Urinary bladder (tissue), 3 donors: ENCODE measurements at regions not wholly inside any gene's neighbourhood (a gene's known extent, or its start where the extent isn't known, plus 50 kb on each side); places are given as distances from the start of the nearest gene placed in this dataset.

ENCODE experiments used
- DNase-seq: peaks from one replicate; pipeline ENCODE4 v3.0.0-alpha.2; 2015; ENCODE audit errors: extremely low spot score
- H3K27ac ChIP-seq: one replicate; pipeline ENCODE4 v1.5.1; 2013; ENCODE audit warnings: low read depth, mild to moderate bottlenecking, moderate library complexity
- H3K36me3 ChIP-seq: one replicate; pipeline ENCODE4 v1.6.1; 2013; ENCODE audit warnings: mild to moderate bottlenecking, moderate library complexity; ENCODE audit not compliant: insufficient read depth
- H3K4me1 ChIP-seq: one replicate; pipeline ENCODE4 v1.6.1; 2013; ENCODE audit warnings: mild to moderate bottlenecking, moderate library complexity; ENCODE audit not compliant: insufficient read depth
- H3K4me3 ChIP-seq: one replicate; pipeline ENCODE4 v1.5.1; 2013; ENCODE audit warnings: low read depth, low read length
- WGBS: extraction: QIAGEN DNeasy Blood & Tissue Kit; methylation state at CpG from one replicate; pipeline ENCODE4 v1.1.7; 2013; 5-methylcytosine and 5-hydroxymethylcytosine counted together
- donor health status: healthy with polysubstance abuse.
- donor health status: healthy.

DNA sequence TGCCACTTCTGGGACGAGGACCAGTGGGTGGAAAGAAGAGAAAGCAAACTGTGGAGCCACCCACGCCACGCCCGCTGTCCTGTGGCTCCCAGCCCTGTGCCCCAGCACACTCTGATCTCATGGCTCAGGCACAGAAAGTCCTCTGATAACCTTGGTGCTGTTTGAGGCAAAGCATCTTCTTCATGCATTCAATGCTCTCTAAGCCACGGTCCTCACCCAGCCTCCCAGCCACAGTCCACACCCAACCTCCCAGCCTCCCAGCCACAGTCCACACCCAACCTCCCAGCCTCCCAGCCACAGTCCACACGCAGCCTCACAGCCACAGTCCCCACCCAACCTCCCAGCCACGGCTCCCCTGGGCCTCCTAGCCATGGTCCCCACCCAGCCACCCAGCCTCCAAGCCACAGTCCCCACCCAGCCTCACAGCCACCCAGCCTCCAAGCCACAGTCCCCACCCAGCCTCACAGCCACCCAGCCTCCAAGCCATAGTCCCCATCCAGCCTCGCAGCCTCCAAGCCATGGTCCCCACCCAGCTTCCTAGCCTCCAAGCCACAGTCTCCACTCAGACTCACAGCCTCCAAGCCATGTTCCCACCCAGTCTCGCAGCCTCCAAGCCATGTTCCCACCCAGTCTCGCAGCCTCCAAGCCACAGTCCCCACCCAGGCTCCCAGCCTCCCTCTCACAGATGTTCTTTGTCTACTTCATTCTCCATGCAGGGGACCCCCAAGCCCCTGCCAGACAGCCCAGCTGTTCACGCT lies 74.9 kb downstream of the SOX1 start:
- no peak overlapping the region for H3K27ac ChIP-seq
- H3K4me3 ChIP-seq = no peak overlapping the region
- 82% methylated on average over 11 of the region's 11 CpGs for WGBS
- no peaks in the 10 kb centered on the region for H3K36me3 ChIP-seq
- no peaks in the 10 kb centered on the region for H3K4me1 ChIP-seq
- no peak for DNase-seq

DNA sequence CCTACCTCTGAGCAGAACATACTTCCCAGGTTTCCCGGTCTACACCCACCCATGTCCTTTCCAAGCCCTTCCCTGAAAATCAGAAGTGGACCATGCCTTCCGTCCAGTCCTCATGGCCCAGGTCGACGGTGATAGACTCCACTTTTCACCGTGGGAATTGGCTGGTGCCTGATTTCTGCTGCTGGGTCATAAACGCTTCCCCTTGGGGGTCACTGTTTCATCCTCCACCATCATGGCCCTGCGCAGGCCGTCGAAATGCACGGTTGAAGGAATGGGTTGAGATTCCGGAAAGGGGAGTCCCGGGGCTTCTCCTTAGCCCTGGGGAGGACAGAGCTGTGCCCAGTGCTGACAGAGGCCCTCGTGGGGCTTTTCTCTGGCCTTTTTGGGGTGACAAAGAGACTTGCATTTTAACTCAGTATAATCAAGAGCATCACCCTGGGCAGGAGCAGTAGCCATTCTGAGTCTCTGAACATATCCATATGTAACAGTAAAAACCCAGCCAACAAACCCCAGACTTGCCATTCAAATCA lies 75.5 kb downstream of the SOX1 start:
- WGBS = 84% methylated on average over 13 of the region's 13 CpGs
- Histone ChIP-seq H3K4me3 (no peak overlapping the region), H3K27ac (no peak overlapping the region), H3K4me1 (no peaks in the 10 kb centered on the region), H3K36me3 (no peaks in the 10 kb centered on the region)
- no peak for DNase-seq

DNA sequence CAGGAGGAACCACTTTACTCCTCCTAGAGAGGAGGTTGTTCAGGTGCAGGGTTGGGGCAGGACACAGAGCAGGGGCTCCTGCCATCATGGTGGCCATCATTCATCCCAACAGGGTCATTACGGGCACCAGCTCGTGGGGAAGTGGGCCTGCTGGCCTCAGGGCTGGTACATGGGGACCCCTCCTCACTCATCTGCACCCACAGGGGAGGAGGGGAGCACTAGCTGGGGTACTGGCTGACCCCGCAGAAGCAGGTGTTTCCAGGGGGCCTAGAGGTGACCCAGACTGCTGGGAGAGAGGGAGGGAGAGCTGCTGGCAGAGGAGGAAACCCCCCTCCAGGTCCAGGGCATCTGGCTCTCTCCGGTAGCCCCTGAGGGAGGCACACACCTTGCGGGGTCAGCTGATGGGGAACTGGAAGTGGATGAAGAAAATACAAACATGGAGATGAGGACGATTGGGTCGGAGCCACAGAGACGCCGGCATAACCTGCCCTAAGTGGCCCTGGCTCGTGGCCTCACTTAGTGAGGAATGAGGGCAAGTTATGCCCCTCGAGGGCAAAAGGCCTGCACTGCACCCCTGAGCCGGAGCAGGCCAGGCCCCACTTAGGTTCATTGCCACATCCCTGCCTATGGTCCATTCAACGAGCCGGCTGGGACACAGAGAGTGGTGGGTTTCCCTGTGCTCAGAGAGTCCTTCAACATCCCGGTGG lies 76.2 kb downstream of the SOX1 start:
- no peak overlapping the region for H3K27ac ChIP-seq
- DNase-seq = no peak
- WGBS = 86% methylated on average over 15 of the region's 15 CpGs
- no peak overlapping the region for H3K4me3 ChIP-seq
- no peaks in the 10 kb centered on the region for H3K36me3 ChIP-seq
- H3K4me1 ChIP-seq = no peaks in the 10 kb centered on the region

DNA sequence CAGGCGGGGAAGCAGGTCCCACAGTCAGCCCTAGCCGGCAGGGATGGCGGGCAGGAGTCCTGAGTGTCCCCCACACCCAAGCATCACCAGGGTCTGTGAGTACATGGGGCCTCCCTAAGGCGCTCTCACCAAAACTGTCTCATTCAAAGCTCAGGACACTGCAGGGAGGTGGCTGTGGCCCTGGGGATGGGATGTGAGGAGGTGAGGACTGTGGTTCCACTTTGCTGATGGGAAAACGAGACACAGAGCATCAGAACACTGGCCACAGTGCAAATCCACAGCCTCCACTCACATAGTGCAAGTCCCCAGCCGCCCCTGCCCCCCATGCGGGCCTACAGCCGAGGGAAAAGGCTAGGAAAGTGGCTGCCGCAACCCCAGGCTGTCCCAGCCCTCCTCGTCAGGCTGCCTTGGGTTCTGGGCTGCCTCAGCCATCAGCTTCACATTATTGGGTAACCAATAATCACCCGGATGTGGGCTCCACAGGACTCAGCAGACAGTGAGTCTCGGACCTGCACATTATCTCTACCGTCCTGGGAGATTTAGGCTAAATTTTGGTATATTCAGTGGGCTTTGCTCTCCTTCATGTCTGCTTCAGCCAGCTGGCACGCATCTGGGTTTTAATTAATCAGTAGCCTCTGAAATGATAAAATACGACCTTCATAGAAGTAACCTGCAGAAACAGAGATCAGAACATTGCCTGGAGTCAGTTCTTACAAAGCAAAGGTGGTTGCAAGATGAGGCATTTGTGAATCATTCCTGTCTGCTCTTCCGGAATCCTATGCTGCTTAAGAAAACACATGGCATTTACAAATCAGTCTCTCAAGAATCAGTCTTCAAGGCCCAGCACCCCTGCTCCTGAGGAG lies 77.0 kb downstream of the SOX1 start:
- Histone ChIP-seq H3K27ac (no peak overlapping the region), H3K4me3 (no peak overlapping the region), H3K4me1 (no peaks in the 10 kb centered on the region), H3K36me3 (no peaks in the 10 kb centered on the region)
- no peak for DNase-seq
- WGBS = 63% methylated on average over 16 of the region's 16 CpGs

DNA sequence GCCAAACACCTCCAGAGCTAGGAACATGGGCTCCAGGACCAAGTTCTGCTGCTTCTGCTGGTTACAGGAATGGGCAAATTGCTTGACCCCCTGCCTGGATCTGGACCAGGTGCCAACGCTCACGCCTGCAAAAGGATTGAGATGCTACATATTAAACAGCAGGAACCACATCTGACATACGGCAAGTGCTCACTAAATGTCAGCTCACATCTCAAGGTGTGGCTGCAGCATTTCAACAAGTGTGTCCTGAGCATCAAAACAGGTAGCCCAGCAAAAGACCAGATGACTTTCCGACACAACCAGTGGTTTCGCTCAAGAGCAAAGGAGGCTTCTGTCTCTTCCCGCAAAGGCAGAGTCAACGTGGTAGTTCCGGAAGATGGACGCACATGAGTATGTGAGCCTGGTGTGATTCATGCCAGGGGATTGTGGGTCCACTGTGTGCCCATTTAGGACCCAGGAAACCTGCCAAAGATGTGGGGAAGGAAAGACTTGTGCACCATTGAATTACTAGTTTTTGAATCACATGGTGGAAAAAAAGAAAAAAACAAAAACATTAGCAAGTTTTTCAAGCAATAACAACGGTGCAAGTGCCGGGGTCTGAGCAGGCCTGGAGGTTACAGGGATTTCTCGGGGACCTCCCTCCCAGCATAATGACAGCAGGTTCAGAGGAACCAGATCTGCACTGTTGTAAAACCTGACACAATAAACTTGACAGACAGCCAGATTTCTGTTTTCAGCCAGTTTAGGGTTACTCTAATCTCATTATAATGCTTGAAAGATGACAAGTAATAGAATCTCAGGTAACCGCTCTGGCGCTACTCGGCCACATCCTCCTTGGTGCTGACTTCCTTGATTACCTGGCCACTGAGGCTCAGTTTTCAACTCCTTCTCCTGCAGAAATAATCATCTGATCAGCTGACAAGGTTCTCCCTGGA lies 77.9 kb downstream of the SOX1 start:
- DNase-seq = no peak
- Histone ChIP-seq H3K4me1 (no peaks in the 10 kb centered on the region), H3K4me3 (no peak overlapping the region), H3K36me3 (no peaks in the 10 kb centered on the region), H3K27ac (no peak overlapping the region)
- WGBS = 73% methylated on average over 15 of the region's 15 CpGs

DNA sequence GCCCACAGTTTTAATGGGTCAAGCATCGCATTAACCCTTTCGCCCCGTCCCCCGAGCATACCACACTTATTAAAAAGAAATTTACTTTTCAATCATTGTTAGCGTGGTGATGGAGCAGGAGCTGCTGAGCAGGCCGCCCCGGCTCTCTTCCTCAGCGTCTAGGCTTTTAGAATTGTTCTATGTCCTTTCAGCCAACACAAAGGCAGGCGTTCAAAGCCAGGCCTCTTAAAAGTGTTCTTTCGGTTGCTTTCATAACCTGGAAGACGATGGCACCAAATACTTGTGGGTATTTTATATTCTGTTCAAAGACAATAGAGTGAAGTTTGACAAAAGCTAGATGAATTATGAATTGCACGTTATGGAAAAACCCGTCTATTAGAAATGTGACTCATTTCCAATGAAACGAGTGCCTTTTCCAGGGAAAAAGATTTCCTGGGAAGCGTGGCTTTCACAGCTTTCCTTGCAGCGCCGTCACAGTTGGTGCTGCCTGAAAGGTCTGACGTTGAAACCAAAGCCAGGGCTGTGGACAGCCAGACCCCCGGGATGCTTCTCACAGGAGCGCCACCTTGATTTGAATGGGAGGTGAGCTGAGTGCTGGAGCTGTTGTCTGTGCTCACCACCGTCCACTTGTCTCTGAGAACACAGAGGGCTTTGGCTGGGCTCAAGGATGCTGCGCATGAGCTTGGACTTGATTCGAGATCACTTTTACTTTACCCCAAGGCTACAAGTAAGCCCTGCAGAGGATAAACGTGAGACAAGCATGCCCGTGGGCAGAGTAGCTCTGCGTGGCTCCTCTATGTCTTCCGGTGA lies 78.8 kb downstream of the SOX1 start:
- Histone ChIP-seq H3K27ac (no peak overlapping the region), H3K4me1 (no peaks in the 10 kb centered on the region), H3K36me3 (no peaks in the 10 kb centered on the region), H3K4me3 (no peak overlapping the region)
- 86% methylated on average over 27 of the region's 27 CpGs for WGBS
- no peak for DNase-seq

DNA sequence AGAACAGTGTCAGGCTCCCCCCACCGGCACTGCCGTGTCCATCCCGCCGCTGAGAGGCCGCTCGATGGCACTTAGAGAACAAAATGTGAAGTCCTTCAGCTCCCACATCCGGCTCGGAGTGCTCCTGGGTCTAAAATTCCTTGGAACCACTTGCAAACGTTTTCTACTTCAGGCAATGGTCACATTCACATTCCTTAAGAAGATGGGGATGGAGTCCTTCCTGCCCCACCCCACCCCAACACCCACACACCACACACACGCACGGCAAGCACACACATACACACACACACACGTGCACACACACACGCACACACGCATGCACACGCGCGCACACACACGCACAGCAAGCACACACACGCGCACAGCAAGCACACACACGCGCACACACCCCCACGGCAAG lies 83.4 kb downstream of the SOX1 start:
- Histone ChIP-seq H3K36me3 (no peaks in the 10 kb centered on the region), H3K27ac (no peak overlapping the region), H3K4me1 (no peaks in the 10 kb centered on the region), H3K4me3 (no peak overlapping the region)
- DNase-seq = no peak
- 79% methylated on average over 23 of the region's 23 CpGs for WGBS

DNA sequence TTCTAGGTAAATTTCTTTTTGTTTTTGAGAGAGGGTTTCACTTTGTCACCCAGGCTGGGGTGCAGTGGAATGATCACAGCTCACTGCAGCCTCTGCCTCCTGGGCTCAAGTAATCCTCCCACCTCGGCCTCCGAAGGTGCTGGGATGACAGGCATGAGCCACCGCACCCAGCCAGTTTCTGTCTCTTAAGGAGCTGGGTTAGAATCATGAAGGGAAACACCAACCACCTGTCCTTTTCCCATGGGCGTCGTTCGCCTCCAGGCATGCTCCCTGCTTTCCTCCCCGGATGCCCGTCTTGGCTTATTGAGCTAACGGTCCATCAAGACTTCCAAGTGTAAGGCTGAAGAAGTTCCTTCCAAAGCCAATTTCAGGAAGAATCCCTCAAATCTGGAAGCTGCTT lies 85.9 kb downstream of the SOX1 start:
- Histone ChIP-seq H3K36me3 (no peaks in the 10 kb centered on the region), H3K4me1 (no peaks in the 10 kb centered on the region), H3K4me3 (no peak overlapping the region), H3K27ac (no peak overlapping the region)
- 89% methylated on average over 9 of the region's 9 CpGs for WGBS
- DNase-seq = no peak

DNA sequence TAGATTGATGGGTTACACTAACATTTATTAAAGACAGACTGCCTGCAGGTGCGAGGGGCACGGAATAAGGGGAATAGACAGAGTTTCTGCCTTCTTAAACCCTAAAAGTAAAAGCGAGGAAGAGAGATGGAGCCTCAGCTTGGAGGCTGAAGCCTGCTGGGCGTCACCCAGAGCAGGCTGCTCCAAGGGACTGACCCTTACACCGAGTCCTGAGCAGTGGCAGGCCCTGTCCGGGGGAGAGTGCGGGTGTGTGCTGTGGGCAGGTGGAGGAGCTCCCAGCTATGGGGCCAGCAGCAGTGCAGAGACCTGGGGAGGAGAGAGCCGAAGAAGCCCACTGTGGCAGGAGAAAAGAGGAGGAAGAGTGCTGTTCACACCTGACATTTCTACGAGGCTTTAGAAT lies 86.4 kb downstream of the SOX1 start:
- no peak for DNase-seq
- no peak overlapping the region for H3K27ac ChIP-seq
- H3K4me3 ChIP-seq = no peak overlapping the region
- H3K36me3 ChIP-seq = no peaks in the 10 kb centered on the region
- 81% methylated on average over 9 of the region's 9 CpGs for WGBS
- H3K4me1 ChIP-seq = no peaks in the 10 kb centered on the region

DNA sequence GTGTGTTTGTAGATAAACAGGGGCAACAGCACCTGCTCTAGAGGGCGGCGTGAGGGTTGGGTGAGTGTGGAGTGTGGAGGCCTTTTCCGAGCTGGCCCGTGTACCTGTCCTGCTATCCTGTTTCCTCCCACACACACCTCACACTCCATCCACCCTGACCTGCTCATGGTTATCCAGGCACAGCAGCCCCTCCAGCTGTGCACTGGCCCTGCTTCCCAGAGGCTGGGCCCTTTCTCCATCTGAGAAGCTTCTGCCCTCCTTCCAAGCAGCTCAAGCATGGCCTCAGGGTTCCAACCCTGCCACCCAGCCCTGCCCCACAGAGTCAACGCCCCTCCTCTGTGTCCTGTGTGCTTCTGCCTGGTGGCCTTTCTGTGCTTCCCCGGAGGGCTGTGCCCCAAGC lies 86.9 kb downstream of the SOX1 start:
- Histone ChIP-seq H3K4me1 (no peaks in the 10 kb centered on the region), H3K36me3 (no peaks in the 10 kb centered on the region), H3K4me3 (no peak overlapping the region), H3K27ac (no peak overlapping the region)
- no peak for DNase-seq
- 77% methylated on average over 6 of the region's 6 CpGs for WGBS

DNA sequence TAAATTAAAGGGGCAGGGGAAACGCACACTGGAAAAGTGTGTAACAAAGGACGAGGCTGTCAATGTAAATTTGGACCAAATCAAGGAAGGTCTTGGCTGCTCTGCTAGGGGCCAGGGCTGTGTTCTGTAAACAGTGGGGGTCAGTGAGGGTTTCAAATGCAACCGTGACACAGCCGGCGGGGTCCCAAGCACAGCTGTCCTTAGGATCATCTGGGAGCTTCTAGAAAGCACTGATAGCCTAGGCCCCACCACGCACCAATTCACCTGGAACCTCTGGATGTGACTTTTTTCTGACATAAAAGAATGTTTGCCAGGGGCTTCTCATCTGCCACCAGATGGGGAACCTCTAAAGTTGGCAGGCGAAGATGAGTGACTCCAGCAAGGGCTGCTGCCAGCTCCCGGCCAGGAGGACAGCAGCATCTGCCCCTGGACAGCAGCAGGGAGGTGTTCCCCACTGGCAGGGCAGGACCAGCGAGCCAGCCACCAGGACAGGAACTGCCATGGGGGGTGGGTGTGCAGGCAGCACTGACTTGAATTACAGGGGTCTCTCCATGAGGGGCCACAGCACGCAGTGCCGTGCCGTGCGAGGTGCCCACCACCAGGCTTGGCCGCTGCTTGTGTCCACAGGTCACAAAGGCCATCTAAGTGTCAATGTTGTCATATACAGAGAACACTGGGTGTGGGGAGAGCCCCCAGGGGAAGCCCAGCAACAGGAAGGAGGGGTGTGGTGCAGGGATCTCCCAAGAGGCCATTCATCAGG lies 87.5 kb downstream of the SOX1 start:
- Histone ChIP-seq H3K27ac (no peak overlapping the region), H3K4me3 (no peak overlapping the region), H3K36me3 (no peaks in the 10 kb centered on the region), H3K4me1 (no peaks in the 10 kb centered on the region)
- DNase-seq = no peak
- WGBS = 69% methylated on average over 14 of the region's 14 CpGs

DNA sequence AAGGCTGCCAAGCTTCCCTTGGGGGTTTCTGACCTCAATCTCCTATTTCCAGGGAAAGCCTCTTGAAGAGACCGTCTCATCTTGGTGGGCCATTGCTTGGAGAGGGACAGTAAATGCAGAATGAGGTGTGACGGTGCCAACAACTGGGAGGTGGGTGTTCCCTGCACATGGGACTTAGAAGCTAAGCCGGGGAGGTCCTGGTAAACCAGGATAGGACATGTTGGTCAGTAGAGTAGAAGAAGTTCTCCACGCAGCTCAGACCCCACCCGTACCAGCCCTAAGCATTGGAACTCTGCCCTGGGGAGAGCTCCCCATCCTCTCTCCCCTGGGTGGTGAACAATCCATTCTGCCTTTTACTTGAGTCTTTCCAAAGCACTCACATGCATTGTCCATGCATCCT lies 92.0 kb downstream of the SOX1 start:
- Histone ChIP-seq H3K4me1 (no peaks in the 10 kb centered on the region), H3K4me3 (no peak overlapping the region), H3K36me3 (no peaks in the 10 kb centered on the region), H3K27ac (no peak overlapping the region)
- no peak for DNase-seq
- WGBS = 86% methylated on average over 5 of the region's 5 CpGs
